ENCODE measurements at regions not wholly inside any gene's neighbourhood (a gene's known extent, or its start where the extent isn't known, plus 50 kb on each side); places are given as distances from the start of the nearest gene placed in this dataset.

DNA sequence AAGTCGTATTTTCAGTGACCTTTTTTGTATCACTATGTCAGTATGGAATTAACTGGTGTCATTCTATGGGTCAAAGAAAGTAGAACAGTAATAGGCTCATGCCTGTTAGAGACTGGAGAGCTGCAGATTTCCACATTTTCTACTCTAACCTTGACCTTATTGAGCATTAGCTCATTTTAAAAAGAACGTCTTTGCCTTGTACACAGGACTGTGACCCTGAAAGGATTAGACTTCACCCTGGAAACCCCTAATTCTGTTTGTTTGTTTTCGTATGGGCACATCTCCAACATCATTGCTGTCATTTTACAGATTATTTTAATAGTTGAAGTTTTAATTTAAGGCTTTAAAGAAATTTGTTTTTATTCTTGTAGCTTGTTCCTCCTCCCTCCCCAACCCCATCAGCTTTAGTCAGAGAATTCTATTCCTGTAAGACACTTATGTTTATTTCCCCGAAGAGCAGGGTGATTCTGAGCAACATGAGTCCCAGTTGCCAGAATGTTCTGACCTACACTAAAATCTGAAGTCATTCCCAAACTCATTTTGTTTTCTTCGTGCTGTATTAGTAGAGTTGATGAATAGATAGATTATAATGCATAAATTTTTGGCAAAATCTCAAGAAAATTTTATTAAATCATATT lies 451.3 kb downstream of the FOXG1 start:
- TF ChIP-seq, protein P1, sequence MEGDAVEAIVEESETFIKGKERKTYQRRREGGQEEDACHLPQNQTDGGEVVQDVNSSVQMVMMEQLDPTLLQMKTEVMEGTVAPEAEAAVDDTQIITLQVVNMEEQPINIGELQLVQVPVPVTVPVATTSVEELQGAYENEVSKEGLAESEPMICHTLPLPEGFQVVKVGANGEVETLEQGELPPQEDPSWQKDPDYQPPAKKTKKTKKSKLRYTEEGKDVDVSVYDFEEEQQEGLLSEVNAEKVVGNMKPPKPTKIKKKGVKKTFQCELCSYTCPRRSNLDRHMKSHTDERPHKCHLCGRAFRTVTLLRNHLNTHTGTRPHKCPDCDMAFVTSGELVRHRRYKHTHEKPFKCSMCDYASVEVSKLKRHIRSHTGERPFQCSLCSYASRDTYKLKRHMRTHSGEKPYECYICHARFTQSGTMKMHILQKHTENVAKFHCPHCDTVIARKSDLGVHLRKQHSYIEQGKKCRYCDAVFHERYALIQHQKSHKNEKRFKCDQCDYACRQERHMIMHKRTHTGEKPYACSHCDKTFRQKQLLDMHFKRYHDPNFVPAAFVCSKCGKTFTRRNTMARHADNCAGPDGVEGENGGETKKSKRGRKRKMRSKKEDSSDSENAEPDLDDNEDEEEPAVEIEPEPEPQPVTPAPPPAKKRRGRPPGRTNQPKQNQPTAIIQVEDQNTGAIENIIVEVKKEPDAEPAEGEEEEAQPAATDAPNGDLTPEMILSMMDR (IDR thresholded peaks at IDR 0.05) = no peak
- no peak for TF ChIP-seq POLR2AphosphoS5 (IDR thresholded peaks at IDR 0.05)
- no peaks in the 10 kb centered on the region for H3K9me3 ChIP-seq
- intact Hi-C loops (cut with DNase I) = no loop called here
- H3K4me1 ChIP-seq = peaks cover 0 to 9% (median 2%) of the 10 kb centered on the region in 4 donors
- H3K27ac ChIP-seq (replicated peaks in 1 of 4) = no peak overlapping the region
- H3K27me3 ChIP-seq = no peaks in the 10 kb centered on the region
- 54% methylated on average over 5 of the region's 5 CpGs for WGBS
- no peak overlapping the region for H3K4me3 ChIP-seq
- no peak for DNase-seq (ENCODE audit: extremely low spot score)
- H3K36me3 ChIP-seq = no peaks in the 10 kb centered on the region

DNA sequence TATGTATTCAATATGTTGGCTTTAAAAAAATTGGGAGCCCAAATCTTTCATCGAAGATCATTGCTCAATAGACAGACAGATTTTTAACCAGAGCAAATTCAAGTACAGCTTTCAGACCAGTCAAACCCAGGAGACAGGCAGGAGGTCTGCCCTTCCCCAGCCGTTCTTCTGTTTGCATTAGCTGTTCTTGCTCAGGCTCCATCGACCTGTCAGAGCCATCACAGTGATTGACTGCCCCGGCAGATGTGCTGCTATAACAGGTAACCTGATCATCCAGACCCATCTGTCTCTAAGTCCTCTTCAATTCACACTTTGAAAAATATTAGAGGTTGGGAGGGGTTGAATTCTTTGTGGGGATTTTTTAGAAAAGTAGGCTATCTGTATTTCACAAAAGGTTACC lies 453.5 kb downstream of the FOXG1 start:
- 65% methylated on average over 4 of the region's 4 CpGs for WGBS
- Histone ChIP-seq H3K36me3 (no peaks in the 10 kb centered on the region), H3K4me3 (no peak overlapping the region), H3K27ac (replicated peaks in 1 of 4) (no peak overlapping the region), H3K27me3 (no peaks in the 10 kb centered on the region), H3K9me3 (no peaks in the 10 kb centered on the region), H3K4me1 (peaks cover 0 to 9% (median 2%) of the 10 kb centered on the region in 4 donors)
- no peak for TF ChIP-seq EP300 (IDR thresholded peaks at IDR 0.05)
- no peak for TF ChIP-seq POLR2A (IDR thresholded peaks at IDR 0.05; ENCODE audit: low read depth)
- TF ChIP-seq POLR2AphosphoS5 (IDR thresholded peaks at IDR 0.05) = no peak
- TF ChIP-seq, protein P1 (IDR thresholded peaks at IDR 0.05) = no peak
- intact Hi-C loops (cut with DNase I) = loop anchor here (10.0 kb wide), 1 partner anchor 465 kb away; no protein-coding TSS in a partner anchor
- DNase-seq (ENCODE audit: extremely low spot score) = no peak

DNA sequence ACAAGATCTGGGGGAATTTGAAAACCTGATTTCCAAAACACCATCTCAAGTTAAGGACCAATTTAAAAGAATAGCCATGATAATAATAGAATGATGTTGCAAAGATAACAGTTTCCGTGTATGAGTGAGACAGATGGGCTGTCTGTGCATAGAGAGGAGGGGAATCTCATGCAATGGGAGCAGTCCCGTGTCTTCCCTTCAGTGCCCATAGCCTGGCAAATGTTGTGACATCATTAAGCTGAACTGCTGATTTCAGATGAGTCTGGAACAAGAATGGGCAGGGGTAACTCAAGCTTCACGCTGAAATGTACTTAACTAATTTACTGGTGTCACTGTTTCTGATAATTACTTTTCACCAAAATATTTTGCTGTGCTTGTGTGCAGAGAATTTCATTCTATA lies 454.0 kb downstream of the FOXG1 start:
- Histone ChIP-seq H3K27ac (replicated peaks in 1 of 4) (no peak overlapping the region), H3K4me1 (peaks cover 0 to 9% (median 2%) of the 10 kb centered on the region in 4 donors), H3K27me3 (no peaks in the 10 kb centered on the region), H3K36me3 (no peaks in the 10 kb centered on the region), H3K4me3 (no peak overlapping the region), H3K9me3 (no peaks in the 10 kb centered on the region)
- TF ChIP-seq, protein P1 (IDR thresholded peaks at IDR 0.05) = no peak
- no peak for TF ChIP-seq POLR2AphosphoS5 (IDR thresholded peaks at IDR 0.05)
- no peak for TF ChIP-seq EP300 (IDR thresholded peaks at IDR 0.05)
- TF ChIP-seq POLR2A (IDR thresholded peaks at IDR 0.05; ENCODE audit: low read depth) = no peak
- intact Hi-C loops (cut with DNase I) = loop anchor here (10.0 kb wide), 1 partner anchor 466 kb away; no protein-coding TSS in a partner anchor
- 75% methylated on average over 3 of the region's 3 CpGs for WGBS
- DNase-seq (ENCODE audit: extremely low spot score) = no peak

DNA sequence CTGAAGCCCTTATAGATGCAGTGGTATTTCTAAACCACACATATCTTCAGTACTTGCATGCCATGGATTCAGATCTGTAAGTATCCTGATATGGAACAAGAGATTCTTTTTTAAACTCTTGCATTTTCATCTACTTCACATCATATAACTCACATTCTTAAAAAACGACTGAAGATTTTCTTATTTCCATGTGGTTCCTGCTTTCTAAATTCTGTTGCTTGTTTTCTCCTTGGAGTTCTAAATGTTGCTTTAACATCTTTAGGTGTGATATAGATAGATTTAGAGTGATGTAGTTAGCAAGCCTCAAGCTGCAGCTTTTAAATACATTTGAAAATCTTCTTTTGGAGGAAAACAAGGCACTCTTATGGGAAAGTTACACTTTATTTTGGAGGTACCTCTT lies 455.4 kb downstream of the FOXG1 start:
- no peak for DNase-seq (ENCODE audit: extremely low spot score)
- no peak overlapping the region for H3K4me3 ChIP-seq
- H3K27ac ChIP-seq (replicated peaks in 1 of 4) = no peak overlapping the region
- H3K36me3 ChIP-seq = no peaks in the 10 kb centered on the region
- intact Hi-C loops (cut with DNase I) = loop anchor here (10.0 kb wide), 1 partner anchor 467 kb away; no protein-coding TSS in a partner anchor
- H3K9me3 ChIP-seq = no peaks in the 10 kb centered on the region
- peaks cover 0 to 4% (median 1%) of the 10 kb centered on the region in 4 donors for H3K4me1 ChIP-seq
- WGBS = 35% methylated on average over 1 of the region's 1 CpG
- no peaks in the 10 kb centered on the region for H3K27me3 ChIP-seq
- TF ChIP-seq EP300 (IDR thresholded peaks at IDR 0.05) = no peak
- no peak for TF ChIP-seq POLR2A (IDR thresholded peaks at IDR 0.05; ENCODE audit: low read depth)
- TF ChIP-seq, protein P1 (IDR thresholded peaks at IDR 0.05) = no peak
- TF ChIP-seq POLR2AphosphoS5 (IDR thresholded peaks at IDR 0.05) = no peak
